ENCODE measurements at regions not wholly inside any gene's neighbourhood (a gene's known extent, or its start where the extent isn't known, plus 50 kb on each side); places are given as distances from the start of the nearest gene placed in this dataset.

GRCh38 chr14:42872786-42873185 is 1266.1 kb downstream of the LRFN5 start:
- H3K4me3 Mint-ChIP-seq, result no peak overlapping the region
- H3K9me3 Mint-ChIP-seq, result peaks cover 30% of the 10 kb centered on the region
- no peaks in the 10 kb centered on the region for H3K36me3 Mint-ChIP-seq (ENCODE audit: low read depth)
- H3K27ac Mint-ChIP-seq, result no peak overlapping the region
- no peaks in the 10 kb centered on the region for H3K27me3 Mint-ChIP-seq (ENCODE audit: insufficient read depth)
- no peak for TF ChIP-seq CTCF (IDR thresholded peaks at IDR 0.05)
- no peak for DNase-seq
- H3K4me1 Mint-ChIP-seq (ENCODE audit: low read depth), result no peaks in the 10 kb centered on the region

GRCh38 chr14:42869681-42870080 is 1263.0 kb downstream of the LRFN5 start:
- H3K4me3 Mint-ChIP-seq, result no peak overlapping the region
- H3K9me3 Mint-ChIP-seq, result peaks cover 28% of the 10 kb centered on the region
- no peak for DNase-seq
- no peaks in the 10 kb centered on the region for H3K27me3 Mint-ChIP-seq (ENCODE audit: insufficient read depth)
- no peak for TF ChIP-seq CTCF (IDR thresholded peaks at IDR 0.05)
- H3K36me3 Mint-ChIP-seq (ENCODE audit: low read depth), result no peaks in the 10 kb centered on the region
- no peak overlapping the region for H3K27ac Mint-ChIP-seq
- H3K4me1 Mint-ChIP-seq (ENCODE audit: low read depth), result no peaks in the 10 kb centered on the region

GRCh38 chr14:42862114-42862513 is 1255.4 kb downstream of the LRFN5 start:
- Mint-ChIP-seq H3K27me3 (ENCODE audit: insufficient read depth) (no peaks in the 10 kb centered on the region), H3K4me1 (ENCODE audit: low read depth) (no peaks in the 10 kb centered on the region), H3K9me3 (peaks cover 27% of the 10 kb centered on the region), H3K36me3 (ENCODE audit: low read depth) (no peaks in the 10 kb centered on the region), H3K27ac (no peak overlapping the region), H3K4me3 (no peak overlapping the region)
- no peak for DNase-seq
- TF ChIP-seq CTCF (IDR thresholded peaks at IDR 0.05), result no peak

GRCh38 chr14:42860371-42860770 is 1253.7 kb downstream of the LRFN5 start:
- no peak for TF ChIP-seq CTCF (IDR thresholded peaks at IDR 0.05)
- Mint-ChIP-seq H3K27me3 (ENCODE audit: insufficient read depth) (no peaks in the 10 kb centered on the region), H3K4me1 (ENCODE audit: low read depth) (no peaks in the 10 kb centered on the region), H3K4me3 (no peak overlapping the region), H3K36me3 (ENCODE audit: low read depth) (no peaks in the 10 kb centered on the region), H3K9me3 (peaks cover 37% of the 10 kb centered on the region), H3K27ac (no peak overlapping the region)
- no peak for DNase-seq

GRCh38 chr14:42856106-42856505 is 1249.4 kb downstream of the LRFN5 start:
- H3K27ac Mint-ChIP-seq, result no peak overlapping the region
- no peaks in the 10 kb centered on the region for H3K27me3 Mint-ChIP-seq (ENCODE audit: insufficient read depth)
- no peak for DNase-seq
- H3K4me3 Mint-ChIP-seq, result no peak overlapping the region
- H3K36me3 Mint-ChIP-seq (ENCODE audit: low read depth), result no peaks in the 10 kb centered on the region
- H3K9me3 Mint-ChIP-seq, result peaks cover 32% of the 10 kb centered on the region
- no peak for TF ChIP-seq CTCF (IDR thresholded peaks at IDR 0.05)
- H3K4me1 Mint-ChIP-seq (ENCODE audit: low read depth), result no peaks in the 10 kb centered on the region

GRCh38 chr14:42855085-42855484 is 1248.4 kb downstream of the LRFN5 start:
- H3K4me1 Mint-ChIP-seq (ENCODE audit: low read depth), result no peaks in the 10 kb centered on the region
- no peaks in the 10 kb centered on the region for H3K36me3 Mint-ChIP-seq (ENCODE audit: low read depth)
- H3K4me3 Mint-ChIP-seq, result no peak overlapping the region
- DNase-seq, result no peak
- no peak for TF ChIP-seq CTCF (IDR thresholded peaks at IDR 0.05)
- no peaks in the 10 kb centered on the region for H3K27me3 Mint-ChIP-seq (ENCODE audit: insufficient read depth)
- H3K9me3 Mint-ChIP-seq, result peaks cover 37% of the 10 kb centered on the region
- H3K27ac Mint-ChIP-seq, result no peak overlapping the region

Measured in HFFc6 (cell line).